Stimulated activated CD4-positive, alpha-beta T cell treated with anti-CD3 and anti-CD28 coated beads, Interleukin-2, amount 100 ng/mL, for 24 hours (primary cell): ENCODE measurements at regions not wholly inside any gene's neighbourhood (a gene's known extent, or its start where the extent isn't known, plus 50 kb on each side); places are given as distances from the start of the nearest gene placed in this dataset.
"Not testable (repeated sequence)": the region's sequence is repeated elsewhere in the genome, so short reads cannot be mapped to it uniquely, and the experiment has no call there.

Experiments
- DNase-seq, 2 donors: peaks; one replicate each; pipeline ENCODE4 v3.0.0-alpha.2; 2020

DNA sequence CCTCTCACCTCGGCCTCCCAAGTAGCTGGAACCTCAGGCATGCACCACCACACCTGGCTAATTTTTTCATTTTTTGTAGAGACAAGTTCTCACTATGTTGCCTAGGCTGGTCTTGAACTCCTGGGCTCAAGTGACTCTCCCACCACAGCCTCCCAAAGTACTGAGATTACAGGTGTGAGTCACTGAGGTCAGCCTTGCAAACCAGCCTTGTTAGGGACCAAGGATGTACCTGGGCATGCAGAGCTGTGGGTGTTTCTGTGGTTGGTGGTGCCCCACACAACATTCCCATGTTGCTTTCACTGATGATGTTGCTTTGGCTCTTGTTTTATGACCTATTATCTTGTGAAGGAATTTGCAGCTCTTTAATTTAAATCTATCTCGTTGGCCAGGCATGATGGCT lies 54.8 kb downstream of the OTUD1 start:
- DNase-seq: peak in 1 of 2 donors; percentile 11

DNA sequence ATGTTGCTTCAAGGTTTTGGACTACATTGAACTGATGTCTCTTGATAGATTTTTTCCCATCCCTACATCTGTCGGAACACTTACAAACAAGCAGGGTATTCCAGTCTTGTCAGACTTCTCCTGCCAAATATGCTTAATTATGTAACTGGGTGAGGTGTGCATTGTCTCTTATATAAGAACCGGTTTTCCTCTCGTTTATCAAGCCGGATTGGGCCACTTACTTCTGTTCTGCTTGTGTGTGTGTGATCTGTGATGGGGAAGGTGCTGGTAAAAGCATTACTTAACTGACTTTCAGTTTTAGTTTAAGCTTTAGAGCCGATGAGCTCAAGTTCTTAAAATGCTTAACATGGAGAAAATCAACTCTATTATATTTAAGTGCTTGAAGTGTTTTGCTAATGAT lies 57.9 kb downstream of the OTUD1 start:
- DNase-seq: no peak

DNA sequence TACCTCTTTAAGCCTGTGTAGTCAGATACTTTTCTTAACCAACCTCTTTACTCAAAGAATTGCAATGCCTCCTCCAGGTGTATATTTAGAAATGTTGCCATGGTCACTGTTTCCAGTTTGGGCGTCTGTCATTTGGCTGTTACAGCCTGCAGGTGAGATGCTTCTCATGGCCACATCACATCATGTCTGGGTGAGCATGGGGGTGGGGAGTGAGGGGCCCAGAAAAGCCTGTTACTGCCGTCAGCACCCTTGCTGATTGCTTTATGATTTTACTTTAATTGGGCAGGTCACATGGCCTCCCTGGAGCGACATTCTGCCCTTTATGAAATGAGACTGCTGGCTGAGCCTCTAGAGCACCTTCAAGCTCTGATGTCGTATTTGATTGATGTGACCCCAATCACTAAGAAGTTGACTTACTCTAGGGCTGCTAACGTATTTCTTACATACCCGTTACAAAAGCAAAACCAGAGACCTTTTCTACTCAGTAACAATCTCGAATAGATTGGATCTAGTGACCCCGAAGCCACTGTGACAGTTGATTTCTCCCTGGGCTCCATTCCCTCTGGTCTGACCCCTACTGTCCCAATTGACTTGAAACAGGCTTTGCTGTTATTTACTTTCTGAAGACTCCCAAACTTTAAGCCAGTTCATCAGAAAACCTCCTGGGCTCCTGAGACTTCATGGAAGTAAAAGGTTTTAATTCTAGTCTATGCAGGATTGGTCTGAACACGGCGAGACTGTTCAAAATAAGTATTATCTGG lies 60.7 kb downstream of the OTUD1 start:
- DNase-seq: no peak

DNA sequence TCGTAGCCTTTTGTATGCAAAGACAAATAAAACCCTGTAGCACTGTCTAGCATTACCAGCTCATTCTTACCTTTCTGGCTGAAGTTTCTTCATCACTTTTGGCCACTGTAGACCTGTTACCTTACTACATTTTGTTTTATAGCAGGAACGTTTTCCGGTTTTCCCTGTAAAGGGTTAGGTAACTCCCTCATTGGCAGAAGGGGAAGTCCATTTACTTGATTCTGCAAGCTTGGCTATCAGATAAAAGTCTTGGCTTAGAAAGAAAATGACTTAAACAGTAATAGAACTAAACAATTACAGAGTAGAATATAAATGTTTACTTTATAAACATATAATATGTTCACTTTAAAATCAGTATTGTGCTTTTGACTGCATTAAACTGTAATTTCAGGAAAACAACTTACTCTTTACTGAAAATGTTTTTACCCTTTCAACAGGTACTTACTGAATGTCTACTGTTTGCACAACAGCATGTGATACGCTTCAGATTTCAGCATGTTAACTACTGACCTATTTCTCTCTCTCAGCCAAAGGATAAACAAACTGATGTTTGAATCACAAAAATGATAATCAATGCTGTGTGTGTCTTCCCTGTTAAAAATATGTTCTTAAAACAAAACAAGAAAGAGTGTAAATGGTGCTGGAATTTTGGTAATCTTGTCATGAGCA lies 67.1 kb downstream of the OTUD1 start:
- no peak for DNase-seq

DNA sequence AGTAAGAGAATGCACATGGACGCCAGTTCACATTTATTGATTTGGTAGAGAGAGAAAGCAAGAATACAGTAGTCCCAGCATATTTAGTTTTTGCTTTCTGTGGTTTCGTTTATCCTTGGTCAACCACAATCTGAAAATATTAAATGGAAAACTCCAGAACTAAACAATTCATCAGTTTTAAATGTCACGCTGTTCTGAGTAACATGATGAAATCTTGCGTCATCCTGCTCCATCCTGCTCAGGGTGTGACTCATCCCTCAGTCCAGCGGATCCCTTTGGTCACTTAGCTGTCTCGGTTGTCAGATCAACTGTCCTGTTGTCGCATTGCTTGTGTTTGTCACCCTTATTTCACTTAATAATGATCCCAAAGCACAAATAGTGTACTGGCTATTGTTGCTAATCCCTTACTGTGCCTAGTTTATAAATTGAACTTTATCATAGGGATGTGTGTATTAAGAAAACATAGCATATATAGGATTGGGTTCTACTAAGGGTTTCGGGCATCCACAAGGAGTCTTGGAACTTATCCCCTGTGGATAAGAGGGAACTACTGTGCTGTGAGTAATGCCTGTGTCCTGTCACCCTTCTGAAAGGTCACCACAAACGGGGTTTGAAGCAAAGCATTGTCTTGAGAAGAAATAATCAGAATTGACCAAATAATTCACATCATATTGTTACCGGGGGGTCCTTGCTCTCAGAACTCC lies 73.6 kb downstream of the OTUD1 start:
- DNase-seq: no peak

DNA sequence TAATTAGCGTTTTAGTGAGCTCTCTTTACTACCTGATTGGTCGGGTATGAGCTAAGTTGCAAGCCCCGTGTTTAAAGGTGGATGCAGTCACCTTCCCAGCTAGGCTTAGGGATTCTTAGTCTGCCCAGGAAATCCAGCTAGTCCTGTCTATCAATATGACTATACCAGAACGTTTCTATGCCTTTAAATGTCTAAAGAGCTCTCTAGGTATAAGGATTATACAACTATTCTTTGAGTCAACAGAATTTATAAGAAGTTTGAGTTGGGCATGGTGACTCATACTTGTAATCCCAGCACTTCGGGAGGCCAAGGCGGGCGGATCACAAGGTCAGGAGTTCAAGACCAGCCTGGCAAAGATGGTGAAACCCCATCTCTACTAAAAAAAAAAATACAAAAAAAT lies 74.7 kb downstream of the OTUD1 start:
- DNase-seq: not testable (repeated sequence)

DNA sequence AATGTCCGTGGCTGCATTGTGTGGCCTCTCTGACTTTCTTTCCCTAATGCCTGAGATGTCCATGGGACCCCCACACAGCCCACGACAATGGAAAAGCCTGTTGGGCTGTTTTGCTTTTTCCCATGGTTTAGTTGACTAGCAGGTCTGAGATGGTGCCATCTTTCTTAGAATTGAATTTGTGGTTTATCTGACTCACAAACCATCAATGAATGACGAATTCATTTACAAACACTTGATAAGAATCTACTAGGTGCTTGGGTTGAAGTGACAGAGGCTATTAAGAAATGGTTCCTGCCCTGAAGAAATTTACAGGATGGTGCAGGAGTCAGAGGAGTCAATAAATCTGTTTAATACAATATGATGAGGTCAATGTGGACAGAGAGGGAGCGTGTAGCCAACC lies 75.4 kb downstream of the OTUD1 start:
- no peak for DNase-seq

DNA sequence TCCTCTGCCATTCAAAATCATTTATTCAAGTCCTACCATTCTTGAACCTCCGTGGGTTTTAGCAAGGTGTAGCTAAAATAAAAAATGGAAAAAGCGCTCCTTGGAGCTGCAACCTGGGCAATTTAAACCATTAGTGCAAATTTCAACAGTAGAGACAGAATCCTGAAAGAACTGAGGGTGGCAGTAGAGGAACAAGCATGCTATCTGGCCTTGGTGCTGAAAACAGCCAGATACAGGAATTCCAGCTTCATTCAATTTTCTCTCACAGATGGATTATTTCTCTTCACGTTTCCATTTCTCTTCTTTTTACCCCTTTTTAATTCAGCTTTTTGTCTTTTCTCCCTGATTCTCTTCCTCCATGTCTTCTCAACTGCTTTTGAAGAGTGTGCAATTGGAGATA lies 77.7 kb downstream of the OTUD1 start:
- no peak for DNase-seq

DNA sequence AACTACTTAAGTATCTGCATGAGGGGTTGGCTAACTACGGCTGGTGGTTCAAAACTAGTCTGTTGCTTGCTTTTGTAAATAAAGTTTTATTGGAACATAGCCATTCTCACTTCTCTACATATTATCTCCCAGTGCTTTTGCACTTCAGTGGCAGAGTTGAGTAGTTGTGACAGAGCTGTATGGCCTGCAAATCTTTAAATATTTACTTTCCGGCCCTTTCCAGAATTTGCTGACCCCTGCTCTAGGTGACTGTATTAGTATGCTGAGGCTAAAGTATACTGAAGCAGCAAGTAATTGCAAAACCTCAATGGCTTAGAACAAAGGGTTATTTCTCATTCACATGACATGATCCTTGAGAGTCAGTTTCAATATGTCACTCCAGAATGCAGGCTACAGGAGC lies 78.3 kb downstream of the OTUD1 start:
- DNase-seq: no peak

DNA sequence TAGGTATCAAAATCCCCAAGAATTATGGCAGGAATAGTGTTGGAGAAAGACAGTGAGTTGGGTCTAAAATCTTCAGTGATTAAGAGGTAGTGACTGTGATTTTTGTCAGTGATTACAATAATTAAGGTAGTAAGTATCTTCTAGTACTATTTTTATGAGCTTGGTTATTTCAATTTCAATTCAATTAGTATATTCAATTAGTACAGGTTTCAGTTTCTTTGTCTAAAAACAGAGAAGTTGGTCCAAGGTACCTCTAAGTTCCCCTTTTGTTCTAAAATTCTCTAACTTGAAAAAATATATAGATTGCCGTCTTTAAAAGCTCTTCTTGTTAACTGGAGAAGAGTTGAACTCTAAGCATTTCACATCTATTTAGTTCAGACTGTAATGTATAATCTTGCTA lies 82.9 kb downstream of the OTUD1 start:
- no peak for DNase-seq

DNA sequence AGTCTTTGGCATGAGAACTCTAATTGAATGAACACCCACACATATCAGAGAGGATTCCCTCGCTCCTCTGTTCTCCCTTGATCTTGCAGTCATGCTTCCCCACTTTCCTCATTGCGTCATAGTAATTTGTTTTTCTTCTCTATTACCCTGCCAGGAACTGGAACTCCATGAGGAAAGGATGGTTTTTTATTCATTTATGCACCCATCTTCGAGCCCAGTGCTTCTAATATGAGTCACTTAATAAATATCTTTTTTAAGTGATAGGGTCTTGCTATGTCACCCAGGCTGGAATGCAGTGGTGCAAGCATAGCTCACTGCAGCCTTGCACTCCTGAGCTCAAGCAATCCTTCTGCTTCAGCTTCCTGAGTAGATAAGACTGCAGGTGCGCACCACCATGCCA lies 83.5 kb downstream of the OTUD1 start:
- no peak for DNase-seq

DNA sequence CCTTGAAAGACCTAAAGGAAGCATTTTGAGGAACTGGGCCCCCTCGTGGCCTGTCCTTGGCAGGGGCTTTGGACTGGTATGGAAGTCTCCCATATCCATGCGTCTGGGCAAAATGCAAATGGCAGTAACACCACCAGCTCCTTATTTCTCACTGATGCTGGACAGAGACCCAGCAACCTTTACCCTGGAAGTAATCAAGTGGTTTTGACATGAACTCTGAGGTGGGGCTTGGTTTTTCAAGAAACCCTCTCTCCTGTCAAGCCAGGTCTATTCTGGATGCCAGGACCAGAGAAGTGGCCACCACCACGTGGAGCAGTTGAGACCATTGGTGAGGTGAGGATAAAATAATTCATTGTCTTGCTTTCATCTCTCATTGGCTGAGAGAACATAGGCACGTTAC lies 84.4 kb downstream of the OTUD1 start:
- no peak for DNase-seq

DNA sequence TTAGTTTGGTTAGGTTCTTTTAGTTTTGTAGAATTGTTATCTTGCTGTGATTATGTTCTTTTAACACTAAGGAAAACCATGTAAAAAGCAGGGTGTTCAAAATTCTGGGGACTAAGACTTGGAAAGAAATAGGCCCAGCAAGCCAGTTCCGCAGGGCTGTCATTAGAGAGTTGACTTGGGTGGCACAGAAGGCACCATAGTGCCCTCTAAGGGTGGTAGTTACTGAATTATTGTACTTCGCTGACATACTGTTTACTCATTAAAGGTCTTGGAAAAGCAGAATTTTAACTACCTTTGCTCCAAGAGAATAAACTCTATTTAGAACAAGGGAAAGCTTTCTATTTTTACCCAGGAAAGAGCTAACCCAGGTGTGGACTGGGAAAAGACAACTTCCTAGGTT lies 86.5 kb downstream of the OTUD1 start:
- DNase-seq: no peak

DNA sequence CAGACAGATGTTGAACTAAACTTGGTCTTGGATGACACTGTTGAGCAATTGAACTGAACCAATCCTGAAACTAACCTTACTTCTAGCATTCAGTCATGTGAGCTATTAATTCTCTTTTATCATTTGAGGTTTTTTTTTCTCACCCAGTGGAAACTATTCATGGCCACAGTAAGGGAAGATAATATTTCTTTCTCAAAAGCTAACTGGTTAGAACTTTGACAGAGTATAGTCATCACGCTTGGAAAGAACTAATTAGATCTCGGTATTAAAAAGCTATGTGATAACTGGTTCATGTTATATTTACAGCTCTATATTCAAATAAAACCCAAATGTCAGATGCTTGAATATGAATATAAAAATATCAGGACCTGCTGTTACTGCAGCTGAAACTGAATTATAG lies 89.5 kb downstream of the OTUD1 start:
- no peak for DNase-seq

DNA sequence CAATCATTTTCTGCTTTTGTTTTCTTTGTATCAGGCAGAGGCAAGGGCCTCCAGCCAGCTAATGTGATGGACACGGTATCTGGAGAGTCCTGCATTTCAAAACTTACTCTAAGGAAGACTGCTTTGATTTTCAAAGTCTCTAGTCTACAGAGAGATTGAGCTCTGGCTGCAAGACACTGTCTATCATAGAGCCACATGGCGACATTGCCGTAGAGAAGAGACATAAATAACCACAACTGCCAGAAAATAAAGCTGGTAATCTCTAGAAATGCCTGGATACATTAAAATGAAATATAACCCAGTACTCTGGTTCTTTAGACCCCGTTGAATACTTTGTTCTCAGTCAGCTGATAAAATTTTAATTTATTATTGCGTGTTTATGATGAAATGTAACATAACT lies 90.8 kb downstream of the OTUD1 start:
- DNase-seq: no peak

DNA sequence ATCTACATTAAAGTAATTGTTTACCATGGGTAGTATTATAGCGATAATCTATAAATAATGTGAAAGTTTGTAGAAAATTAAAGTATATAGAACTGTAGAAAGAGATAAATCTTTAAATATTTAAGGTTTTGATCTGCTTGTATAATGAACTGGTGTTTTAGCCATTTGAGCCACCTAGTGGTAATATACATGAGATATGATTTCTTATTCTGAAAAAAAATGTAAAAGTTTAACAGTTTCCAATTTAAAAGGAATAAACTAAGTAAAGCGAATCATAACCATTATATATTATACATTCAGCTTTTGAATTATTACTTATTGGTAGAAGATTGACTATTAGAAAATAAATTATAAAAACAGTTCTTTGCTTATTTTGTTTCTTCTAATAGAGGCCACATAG lies 91.2 kb downstream of the OTUD1 start:
- DNase-seq: no peak

DNA sequence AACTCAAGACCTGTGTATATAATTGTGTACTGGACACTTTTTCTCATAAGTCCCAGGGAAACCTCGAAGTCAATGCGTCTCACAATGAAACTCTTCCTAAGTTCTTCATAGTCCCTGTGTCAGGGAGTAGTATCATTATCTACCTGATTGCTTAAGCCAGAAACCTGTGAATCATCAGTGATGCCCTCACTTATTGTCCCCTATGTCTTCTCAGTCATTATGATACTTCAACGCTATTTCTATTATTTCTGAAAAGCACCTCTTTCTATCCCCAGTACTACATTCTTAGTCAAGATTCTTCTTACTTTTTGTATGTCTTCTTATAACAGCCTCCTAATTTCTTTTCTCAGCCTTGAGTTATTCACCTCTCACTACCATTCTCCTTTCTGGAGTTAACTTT lies 94.3 kb downstream of the OTUD1 start:
- DNase-seq: no peak

DNA sequence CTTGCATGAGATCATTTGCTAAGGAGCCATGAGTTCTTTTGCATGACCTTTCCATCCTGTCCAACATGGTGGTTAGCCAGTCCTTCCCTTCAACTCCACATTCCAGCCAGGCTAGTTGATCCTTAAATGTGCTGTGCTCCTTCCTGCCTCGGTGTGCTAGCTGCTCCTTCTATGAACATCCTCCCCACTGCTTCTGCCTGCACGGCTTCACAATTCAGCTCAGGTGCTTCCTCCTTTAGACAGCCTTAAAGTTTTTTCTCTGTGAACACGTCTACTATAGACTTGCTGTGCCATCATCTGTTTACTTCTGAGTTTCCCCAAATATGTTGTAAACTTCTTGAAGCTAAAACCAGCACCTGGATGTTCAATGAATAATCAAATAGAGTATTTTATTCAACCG lies 95.5 kb downstream of the OTUD1 start:
- DNase-seq: no peak

DNA sequence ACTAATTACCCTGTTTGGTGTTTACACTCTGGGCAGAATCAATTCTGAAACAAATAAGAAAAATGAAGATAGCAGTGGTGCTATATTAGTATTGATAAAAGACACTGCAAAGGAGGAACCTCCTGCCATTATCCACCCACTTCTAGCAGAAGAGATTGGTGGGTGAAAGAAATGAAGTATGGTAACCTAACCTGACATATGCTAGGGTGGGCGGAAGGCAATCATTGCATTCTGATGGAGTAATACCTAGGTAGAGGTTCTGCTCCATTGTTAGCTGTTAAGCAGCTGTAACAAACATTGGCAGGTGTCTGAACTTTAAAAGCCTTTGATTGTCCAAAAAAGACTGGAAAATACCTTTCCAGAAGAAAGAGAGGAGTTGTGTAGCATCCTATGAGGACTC lies 95.9 kb downstream of the OTUD1 start:
- DNase-seq: no peak

DNA sequence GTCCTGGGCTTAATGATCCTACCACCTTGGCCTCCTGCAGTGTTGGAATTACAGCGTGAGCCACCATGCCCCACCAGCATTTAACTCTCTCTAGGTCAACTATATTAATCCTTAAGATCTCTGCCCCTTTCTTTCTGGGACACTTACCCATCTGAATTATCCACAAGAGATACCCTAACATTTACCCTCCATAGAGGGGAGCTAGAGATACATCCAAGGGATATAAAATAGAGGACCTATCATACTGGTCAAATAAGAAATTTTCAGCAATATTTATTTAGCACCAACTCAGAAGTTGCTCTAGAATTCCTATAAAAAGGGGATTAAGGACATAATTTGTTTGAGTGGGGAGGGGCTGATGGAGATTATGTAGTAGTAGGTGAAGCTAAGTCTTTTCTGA lies 96.5 kb downstream of the OTUD1 start:
- no peak for DNase-seq

DNA sequence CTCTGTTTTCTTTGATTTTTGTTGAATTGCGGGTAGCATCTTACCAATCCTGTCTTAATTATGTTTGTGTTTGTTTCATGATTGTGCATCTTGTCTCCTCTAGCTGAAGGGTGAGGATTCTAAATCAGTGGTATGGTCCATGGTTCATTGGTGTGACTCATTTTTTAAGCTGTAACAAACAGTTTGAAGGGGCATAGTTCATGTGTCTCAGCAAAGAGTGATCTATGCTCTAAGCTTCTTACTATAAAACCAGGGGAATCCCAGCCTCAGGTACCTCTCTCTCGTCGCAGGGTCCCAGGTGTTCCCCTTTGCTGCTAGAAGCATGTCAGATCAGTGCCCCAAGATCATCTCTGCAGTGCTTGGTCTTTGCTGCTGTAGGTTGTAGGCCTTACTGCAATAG lies 100.1 kb downstream of the OTUD1 start:
- DNase-seq: no peak

DNA sequence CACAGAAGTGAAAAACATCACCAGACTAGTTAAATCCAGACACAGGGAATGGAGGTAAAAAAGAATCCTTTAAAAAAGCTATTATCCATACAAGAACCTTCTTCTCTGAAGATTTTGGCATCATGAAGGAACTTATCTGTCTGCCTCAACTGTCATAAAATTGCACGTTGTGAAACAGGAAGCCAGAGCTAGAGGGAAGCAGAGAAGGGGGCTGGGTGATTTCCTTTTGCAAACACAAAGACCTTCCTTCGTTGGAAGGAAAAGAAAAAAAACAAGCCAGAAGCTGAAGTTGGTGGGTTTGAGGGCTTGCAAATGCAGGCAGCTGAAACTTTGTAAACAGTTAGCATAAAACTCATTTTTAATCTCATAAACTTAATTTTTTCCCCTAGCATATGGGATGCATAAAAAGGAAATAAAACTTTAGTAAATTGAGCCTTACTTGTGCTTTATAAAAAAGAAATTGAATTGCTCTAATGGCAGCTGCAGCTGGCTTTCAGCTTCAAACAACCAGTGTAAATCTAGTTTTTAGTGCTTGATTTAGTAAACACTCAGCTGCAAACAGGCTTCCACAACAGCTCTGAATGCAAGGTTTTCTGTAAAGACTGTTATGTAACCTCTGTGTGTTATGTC lies 101.6 kb downstream of the OTUD1 start:
- no peak for DNase-seq

DNA sequence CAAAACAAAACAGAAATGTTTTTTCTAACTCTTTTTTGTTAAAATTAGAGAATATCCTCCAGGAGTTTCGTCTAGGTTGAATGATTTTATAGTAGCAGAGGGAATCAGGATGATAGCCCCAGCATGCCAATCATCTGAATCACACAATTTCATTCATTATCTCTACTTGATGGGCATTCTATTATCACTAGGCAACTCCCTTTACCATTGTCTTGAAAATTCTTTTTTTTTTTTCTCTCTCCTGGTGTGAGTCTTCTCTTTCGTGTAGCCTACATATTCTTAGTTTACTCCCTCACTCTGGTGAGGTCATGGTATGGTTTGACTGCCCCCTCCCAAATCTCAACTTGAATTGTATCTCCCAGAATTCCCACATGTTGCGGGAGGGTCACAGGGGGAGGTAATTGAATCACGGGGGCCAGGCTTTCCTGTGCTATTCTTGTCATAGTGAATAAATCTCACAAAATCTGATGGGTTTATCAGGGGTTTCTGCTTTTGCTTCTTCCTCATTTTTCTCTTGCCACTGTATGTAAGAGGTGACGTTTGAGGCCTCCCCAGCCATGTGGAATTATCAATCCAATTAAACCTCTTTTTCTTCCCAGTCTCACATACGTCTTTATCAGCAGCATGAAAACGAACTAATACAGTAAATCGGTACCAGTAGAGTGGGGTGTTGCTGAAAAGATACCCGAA lies 105.0 kb downstream of the OTUD1 start:
- DNase-seq: no peak
